Astrocyte of the cerebellum (primary cell): ENCODE measurements at regions not wholly inside any gene's neighbourhood (a gene's known extent, or its start where the extent isn't known, plus 50 kb on each side); places are given as distances from the start of the nearest gene placed in this dataset.

Experiments
- DNase-seq: peaks from one replicate; pipeline ENCODE4 v3.0.0-alpha.2; 2011; ENCODE audit warnings: low read depth
- H3K4me3 ChIP-seq: 2 replicates; pipeline ENCODE4 v1.5.1; 2011; ENCODE audit warnings: mild to moderate bottlenecking, low read depth, low read length, moderate library complexity
- in situ Hi-C: cut with HindIII; loops from 2 replicates; pipeline ENCODE4 v1.10.0; 2017; ENCODE audit warnings: low sequenced_read_pairs
- TF ChIP-seq, protein P1 (sequence below): IDR thresholded peaks from 2 replicates; pipeline ENCODE4 v1.5.1; 2012; ENCODE audit warnings: low read length, low read depth, moderate library complexity, mild to moderate bottlenecking; ENCODE audit errors: missing control alignments

DNA sequence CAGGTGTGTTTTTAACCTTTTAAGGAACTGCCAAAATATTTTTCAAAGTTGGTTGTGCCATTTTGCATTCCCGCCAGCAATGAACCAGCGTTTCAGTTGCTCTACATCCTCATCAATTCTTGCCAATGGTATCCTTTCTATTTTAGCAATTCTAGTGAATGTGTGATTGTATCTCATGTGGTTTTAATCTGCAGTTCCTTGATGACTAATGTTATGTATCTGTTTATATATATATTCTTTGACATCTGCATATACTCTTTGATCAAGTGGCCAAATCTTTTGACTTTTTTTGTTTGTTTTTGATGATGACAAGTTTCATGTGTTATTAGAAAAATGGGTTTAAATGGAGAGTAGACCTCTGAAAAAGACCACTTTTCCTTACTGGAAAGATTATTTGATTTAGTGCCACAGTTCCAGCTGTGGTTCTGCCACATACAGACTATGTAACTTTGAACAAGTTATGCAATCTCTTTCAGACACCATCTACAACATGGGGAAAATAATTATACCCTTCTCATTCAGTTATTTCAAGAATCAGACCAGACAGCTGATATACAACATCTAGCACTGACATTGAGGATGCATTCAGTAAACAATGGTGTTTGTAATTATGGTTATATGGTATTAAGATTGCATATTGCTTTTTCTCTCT lies 146.3 kb upstream of the CNOT2 start:
- no peak overlapping the region for H3K4me3 ChIP-seq
- in situ Hi-C loops, result no loop called here
- TF ChIP-seq, protein P1, sequence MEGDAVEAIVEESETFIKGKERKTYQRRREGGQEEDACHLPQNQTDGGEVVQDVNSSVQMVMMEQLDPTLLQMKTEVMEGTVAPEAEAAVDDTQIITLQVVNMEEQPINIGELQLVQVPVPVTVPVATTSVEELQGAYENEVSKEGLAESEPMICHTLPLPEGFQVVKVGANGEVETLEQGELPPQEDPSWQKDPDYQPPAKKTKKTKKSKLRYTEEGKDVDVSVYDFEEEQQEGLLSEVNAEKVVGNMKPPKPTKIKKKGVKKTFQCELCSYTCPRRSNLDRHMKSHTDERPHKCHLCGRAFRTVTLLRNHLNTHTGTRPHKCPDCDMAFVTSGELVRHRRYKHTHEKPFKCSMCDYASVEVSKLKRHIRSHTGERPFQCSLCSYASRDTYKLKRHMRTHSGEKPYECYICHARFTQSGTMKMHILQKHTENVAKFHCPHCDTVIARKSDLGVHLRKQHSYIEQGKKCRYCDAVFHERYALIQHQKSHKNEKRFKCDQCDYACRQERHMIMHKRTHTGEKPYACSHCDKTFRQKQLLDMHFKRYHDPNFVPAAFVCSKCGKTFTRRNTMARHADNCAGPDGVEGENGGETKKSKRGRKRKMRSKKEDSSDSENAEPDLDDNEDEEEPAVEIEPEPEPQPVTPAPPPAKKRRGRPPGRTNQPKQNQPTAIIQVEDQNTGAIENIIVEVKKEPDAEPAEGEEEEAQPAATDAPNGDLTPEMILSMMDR, result no peak
- DNase-seq, result no peak

DNA sequence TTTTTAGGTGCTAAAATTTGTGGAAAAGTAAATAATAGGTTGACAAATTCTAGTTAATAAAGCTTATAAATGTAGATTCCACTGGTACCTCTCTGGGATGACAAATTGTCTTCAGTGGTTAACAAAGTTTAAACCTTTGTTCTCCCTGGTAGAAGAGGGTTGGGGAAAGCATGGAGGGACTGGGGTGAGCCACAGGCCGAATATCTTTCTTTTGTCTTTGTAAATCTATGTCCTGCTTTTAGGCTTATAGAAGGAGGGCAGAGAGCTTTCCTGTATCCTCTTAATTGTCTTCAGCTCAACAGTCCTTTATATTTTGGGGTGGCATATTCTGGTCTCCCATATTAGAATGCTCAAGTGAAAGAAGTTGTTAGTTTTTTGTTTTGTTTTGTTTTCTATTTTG lies 142.2 kb upstream of the CNOT2 start:
- in situ Hi-C loops, result no loop called here
- no peak for DNase-seq
- TF ChIP-seq, protein P1, result no peak
- no peak overlapping the region for H3K4me3 ChIP-seq

- in situ Hi-C loops, result no loop called here
- H3K4me3 ChIP-seq, result no peak overlapping the region
- TF ChIP-seq, protein P1, result no peak
- no peak for DNase-seq
Observed at GRCh38 chr12:70106347-70106746, 136.9 kb upstream of the CNOT2 start.

- DNase-seq, result no peak
- no peak overlapping the region for H3K4me3 ChIP-seq
- TF ChIP-seq, protein P1, result no peak
- in situ Hi-C loops, result no loop called here
Observed at GRCh38 chr12:70110085-70110484, 133.1 kb upstream of the CNOT2 start.

DNA sequence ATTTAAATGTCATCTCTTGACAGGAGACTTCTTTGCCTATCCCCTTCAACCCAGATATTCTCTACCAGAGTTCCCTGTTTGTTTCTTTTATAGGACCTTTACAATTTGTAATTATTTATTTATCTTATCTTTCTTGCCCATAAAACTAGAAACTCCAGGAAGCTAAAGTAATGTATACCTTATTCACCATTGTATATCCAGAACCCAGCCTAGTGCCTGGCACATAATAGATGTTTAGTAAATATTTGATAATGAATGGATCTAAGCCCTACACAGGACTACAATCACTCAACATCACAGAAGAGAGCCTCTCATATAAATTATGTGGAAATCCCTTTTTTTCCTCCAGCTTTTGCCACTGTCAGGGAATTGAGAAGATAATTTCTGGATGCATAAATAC lies 125.6 kb upstream of the CNOT2 start:
- in situ Hi-C loops, result no loop called here
- H3K4me3 ChIP-seq, result no peak overlapping the region
- TF ChIP-seq, protein P1, result no peak
- no peak for DNase-seq

- no peak overlapping the region for H3K4me3 ChIP-seq
- TF ChIP-seq, protein P1, result no peak
- DNase-seq, result no peak
- in situ Hi-C loops, result no loop called here
Observed at GRCh38 chr12:70120970-70121369, 122.3 kb upstream of the CNOT2 start.
